Ecto neural progenitor cell (in vitro differentiated cells): ENCODE measurements at regions not wholly inside any gene's neighbourhood (a gene's known extent, or its start where the extent isn't known, plus 50 kb on each side); places are given as distances from the start of the nearest gene placed in this dataset.

ENCODE experiments used
- DNase-seq: peaks from one replicate; pipeline ENCODE4 v3.0.0-alpha.2; 2018; ENCODE audit warnings: low spot score

GRCh38 chr10:69741252-69741651 is 60.5 kb upstream of the COL13A1 start:
- no peak for DNase-seq

- DNase-seq: no peak
These were observed 59.9 kb upstream of the COL13A1 start for GRCh38 chr10:69741671-69742355.

- no peak for DNase-seq
These were observed 59.4 kb upstream of the COL13A1 start for GRCh38 chr10:69742356-69742695.

- peak; percentile 75 for DNase-seq
These were observed 58.6 kb upstream of the COL13A1 start for GRCh38 chr10:69742928-69743602.

GRCh38 chr10:69744971-69745370 is 56.7 kb upstream of the COL13A1 start:
- DNase-seq: no peak

- DNase-seq: no peak
These were observed 56.0 kb upstream of the COL13A1 start for GRCh38 chr10:69745698-69746097.

GRCh38 chr10:69747179-69747578 is 54.5 kb upstream of the COL13A1 start:
- DNase-seq: no peak

GRCh38 chr10:69748621-69749020 is 53.1 kb upstream of the COL13A1 start:
- no peak for DNase-seq

GRCh38 chr10:69749178-69750010 is 52.3 kb upstream of the COL13A1 start:
- DNase-seq: no peak

- no peak for DNase-seq
These were observed 51.7 kb upstream of the COL13A1 start for GRCh38 chr10:69750011-69750373.

GRCh38 chr10:69750725-69751124 is 51.0 kb upstream of the COL13A1 start:
- no peak for DNase-seq

- DNase-seq: no peak
These were observed 50.5 kb upstream of the COL13A1 start for GRCh38 chr10:69751214-69751613.
